Occipital lobe (tissue), 1 donor: ENCODE measurements at regions not wholly inside any gene's neighbourhood (a gene's known extent, or its start where the extent isn't known, plus 50 kb on each side); places are given as distances from the start of the nearest gene placed in this dataset.

Experiments used
- DNase-seq: peaks from one replicate; lab custom pipeline; 2025; lab: John Stamatoyannopoulos, UW

- no peak for DNase-seq
Measured at GRCh38 chr1:187629075-187629474, 800.3 kb downstream of the PLA2G4A start.

- no peak for DNase-seq
Measured at GRCh38 chr1:187630653-187631380, 802.1 kb downstream of the PLA2G4A start.

DNA sequence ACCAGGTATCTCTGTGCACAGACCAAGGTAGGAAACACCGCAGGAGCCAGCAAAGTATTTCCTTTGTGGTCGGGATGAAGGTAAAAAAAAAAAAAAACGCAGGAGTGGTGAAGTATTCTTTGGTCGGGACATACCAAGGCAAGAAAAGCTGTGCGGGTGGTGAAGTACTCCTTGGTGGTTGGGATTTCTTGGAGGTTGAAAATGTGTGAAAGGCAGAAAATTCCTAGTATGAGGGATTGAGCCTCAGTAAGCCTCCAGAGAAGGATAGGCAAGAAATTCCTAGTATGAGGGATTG is 802.6 kb downstream of the PLA2G4A start:
- DNase-seq: no peak

DNA sequence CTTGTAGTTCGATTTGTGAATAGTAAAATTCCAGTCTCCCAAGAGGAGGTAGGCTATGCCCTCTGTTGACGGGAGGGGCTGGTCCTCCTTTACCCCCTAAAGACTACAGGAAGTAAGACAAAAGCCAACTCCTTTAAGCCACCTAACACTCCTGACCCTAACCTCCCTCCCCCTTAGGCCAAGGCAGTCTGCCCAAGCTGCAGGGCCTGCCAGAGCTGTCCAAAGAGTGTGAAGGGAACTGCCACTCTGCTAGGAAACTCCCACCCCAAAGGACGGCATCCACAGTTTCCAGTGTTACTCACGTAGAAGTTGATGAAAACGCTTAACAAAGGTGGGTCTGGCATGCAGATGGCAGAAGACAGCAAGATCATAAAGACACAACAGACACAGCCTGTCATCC is 803.2 kb downstream of the PLA2G4A start:
- no peak for DNase-seq

- no peak for DNase-seq
Measured at GRCh38 chr1:187634940-187635339, 806.2 kb downstream of the PLA2G4A start.

DNA sequence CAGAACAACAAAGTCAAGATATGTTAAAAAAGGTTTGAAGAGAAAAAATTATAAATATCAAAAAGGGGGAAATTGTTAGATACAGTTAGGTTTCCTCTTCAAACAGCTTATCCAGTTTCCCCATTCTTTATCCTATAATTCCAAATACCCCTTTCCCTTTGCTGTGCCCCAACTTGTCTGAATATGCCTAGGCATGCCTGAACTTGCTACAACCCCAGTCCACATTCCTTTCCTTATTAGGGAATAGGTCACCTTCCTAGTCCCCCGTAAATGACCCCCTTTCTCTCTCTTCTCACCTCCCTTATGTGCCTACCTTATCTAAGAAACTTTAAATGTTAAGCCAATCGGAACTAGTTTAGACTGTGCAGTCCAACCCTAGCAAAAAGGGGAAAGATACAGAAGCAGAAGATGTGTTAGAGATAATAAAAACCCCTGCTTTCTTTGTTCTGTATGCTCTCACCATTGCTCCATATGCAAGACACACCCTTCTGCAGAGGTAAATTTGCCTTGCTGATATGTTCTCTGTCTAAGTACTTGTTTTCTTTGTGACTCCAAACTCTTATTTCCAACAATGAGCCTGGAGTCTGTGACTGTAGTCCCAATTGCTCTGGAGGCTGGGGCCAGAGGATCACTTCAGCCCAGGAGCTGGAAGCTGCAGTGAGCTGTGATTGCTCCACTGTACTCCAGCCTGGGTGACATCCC is 810.1 kb downstream of the PLA2G4A start:
- DNase-seq: no peak

DNA sequence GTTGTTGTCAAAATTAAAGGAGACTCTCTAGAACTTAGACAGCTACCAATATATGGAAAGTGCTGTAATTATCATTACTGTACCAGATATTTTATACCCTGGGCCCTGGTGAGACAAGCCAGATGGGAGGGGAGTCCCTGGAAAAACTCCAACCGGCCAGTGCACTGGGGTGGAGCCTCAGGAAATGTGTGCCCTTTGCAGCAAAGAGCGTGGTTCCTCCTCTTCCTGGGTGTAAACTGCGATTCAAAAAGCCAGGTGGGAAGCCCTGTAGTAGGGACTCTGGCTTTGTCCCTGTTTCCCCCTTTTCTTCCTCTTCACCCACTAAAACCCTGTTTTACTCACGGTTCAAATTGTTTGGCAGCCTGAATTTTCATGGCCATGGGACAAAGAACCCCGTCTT is 812.3 kb downstream of the PLA2G4A start:
- DNase-seq: no peak

DNA sequence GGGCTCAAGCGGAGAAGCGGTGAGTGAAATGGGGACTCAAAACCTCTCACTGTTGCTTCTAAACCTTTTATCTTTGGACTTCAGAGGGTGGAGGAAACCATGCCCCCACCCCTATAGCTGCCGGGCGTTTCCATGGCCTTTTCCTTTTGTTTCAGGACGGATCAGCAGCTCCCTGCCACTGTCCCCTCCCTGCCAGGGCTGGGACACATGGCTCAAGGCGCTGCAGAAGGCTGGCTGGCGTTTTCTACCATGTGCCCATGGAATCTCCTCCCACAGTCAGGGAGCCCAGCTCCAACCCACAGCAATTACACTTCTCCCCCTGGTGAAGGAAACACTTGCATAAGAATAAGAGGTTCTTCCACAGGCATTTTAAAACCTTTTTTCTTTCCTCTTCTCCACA is 812.7 kb downstream of the PLA2G4A start:
- no peak for DNase-seq

GRCh38 chr1:187641907-187642306 is 813.2 kb downstream of the PLA2G4A start:
- DNase-seq: no peak

DNA sequence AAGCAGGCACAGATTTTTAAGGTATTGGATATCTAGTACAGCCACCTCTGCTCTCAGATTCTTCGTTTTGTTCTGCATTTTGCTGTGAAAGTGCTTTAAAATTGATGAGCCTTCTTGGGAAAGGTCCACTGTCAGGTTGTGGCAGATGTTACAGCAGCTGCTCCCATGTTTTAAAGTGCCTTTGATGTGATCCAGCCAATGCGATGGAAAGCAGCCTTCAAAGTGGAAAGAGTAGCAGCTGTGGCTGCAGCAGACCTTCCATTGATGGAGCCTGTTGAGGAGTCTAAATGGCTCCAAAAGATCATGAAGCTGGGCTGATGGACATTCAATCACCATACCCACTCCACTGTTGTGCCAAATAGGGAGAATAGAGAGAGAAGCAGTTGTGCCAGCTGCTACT is 816.9 kb downstream of the PLA2G4A start:
- DNase-seq: no peak

DNA sequence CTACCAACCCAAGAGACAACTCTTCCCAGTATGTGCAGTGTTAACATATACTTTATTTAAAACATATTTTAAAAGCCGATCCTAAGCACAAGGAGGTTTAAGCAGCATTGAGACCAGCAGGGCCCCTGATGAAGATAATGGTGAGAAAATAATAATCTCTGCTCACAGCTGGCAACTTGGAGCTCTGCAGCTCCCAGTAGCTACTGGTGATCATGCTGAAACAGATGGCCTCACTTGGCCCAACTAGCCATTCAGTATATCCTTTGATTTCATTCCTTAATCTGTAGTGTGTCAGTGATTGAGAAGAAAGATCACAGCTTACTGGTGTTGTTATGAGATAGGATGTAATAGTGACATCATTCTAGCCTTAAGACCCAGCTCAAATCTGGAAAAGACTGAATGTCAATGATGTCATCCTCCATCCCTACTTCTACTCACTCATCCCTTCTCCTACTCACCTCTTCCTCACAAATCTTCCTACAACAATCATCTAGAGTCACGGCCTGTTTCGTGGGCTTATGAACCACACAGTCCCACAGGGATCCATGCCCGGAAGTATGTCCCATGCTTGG is 817.9 kb downstream of the PLA2G4A start:
- DNase-seq: no peak

DNA sequence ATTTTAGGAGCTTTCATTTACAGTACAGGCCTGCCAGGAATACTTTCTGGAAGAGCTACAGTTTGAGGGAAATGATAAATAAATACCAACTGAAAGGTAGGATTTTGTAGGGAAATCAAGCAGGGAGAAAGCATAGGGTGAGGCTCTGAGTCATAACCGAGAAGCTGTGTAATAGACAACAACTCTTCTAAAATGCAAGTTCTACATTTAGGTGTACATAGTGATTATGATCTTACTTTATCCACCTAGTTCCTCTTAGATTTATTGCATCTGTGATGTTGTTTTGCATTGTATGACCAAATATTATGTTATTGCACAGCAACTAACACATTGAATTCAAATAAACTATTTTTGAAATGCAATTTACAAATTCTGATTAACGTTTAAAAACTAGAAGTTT is 819.3 kb downstream of the PLA2G4A start:
- no peak for DNase-seq

DNA sequence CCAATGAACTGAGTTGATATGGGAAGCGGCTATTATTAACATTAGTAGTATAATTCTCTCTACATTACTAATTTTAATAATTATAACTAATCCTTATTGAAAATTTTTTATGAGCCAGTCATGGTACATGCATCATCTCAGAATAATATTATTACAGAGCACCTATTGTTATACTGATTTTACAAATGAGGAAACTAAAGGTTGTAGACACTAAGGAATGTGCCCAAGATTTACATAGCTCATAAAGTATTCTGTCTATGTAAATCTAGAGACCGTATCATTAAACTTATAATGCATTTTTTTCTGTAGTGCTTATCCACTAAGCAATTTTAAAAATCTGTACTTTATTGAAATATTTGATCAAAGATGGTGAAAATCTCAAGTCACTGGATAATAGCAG is 825.9 kb downstream of the PLA2G4A start:
- no peak for DNase-seq

DNA sequence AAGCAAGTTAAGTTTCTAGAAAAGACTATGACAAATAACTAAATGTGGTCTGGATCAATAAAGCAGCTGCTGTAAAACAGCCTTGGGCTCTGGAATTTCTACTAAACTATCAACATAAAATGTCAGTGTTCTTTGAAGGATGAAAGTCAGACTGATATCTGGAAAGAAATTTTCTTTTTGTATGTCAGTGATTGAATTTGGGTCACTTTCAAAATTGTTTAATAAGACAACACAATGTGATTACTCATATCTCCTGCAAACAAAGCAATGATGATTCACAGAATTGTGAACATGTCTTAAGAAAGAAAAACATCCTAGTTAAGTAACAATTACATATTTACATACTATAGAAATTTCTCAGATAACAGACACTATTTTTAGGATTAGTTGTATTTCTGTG is 826.4 kb downstream of the PLA2G4A start:
- no peak for DNase-seq

DNA sequence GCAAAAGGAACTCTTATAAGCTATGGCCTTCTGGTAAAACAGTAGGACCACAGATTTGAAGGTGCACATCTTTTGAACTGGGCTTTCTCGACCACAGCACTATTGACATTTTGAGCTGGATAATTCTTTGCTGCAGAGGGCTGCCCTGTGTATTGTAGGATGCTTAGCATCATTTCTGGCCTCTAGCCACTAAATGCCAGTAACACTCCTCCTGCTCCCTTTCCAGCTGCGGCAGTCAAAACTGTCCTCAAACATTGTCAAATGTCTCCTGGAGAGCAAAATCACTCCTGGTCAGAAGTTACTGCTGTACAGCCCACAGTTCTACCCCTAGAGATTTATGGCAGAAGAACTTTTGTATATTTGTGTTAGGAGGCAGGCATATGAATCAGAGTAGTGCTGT is 836.7 kb downstream of the PLA2G4A start:
- no peak for DNase-seq

GRCh38 chr1:187680823-187681222 is 852.1 kb downstream of the PLA2G4A start:
- DNase-seq: no peak

DNA sequence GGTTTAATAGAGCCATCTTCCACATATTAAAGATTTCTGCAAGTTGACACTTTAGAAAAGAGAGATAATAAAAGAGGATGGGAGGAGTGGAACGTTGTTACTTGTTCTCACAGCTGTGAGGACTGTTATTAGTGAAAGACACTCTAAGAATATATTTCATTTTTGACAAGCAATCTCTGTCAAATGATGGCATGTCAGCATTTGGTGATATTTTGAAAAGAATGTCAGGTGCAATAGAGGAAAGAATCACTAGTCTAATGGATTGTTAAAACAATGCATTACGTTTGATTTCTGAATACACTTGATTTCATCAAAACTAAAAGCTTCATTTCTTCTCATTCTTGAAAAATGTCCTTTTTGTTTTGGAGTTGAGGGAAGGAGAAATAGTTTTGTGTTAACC is 853.4 kb downstream of the PLA2G4A start:
- no peak for DNase-seq

- no peak for DNase-seq
Measured at GRCh38 chr1:187685333-187685732, 856.6 kb downstream of the PLA2G4A start.

DNA sequence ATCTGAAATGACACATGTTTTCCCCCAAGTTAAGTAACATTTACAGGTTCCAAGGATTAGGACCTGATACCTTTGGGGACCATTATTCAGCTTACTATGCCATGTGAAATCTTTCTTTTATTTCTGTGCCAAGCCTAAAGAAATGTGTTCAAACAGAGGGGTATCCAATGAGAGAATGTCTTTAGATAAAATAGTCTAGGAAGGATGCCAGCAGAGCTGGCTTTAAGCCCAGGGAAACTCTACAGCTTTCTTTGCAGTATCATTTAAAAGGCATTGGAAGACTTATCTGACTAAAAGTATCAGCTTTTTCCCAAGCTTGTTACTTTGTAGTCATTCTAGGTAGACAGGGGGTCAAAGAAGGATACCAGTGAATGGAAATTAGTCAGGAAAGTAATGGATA is 860.4 kb downstream of the PLA2G4A start:
- DNase-seq: no peak

GRCh38 chr1:187691439-187691838 is 862.7 kb downstream of the PLA2G4A start:
- no peak for DNase-seq

- no peak for DNase-seq
Measured at GRCh38 chr1:187692799-187693198, 864.0 kb downstream of the PLA2G4A start.

DNA sequence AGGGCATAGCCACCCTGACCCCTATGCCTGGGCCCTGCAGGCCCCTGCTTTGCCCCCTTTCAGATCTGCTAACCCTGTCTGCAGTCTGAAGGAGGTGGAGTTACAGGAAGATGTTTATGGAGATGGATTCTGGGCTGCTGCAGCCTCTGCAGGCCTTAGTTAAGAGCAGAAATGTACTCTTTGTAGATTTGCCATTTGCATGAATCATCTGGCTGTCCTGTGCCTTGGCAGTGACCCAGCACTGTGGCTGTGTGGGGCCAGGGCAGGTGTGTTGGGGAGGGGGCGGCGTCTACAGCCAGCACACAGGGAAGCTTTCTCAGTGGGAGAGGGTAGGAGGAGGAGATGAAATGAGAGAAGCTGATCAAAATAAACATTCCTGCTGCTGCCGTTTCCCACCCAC is 867.3 kb downstream of the PLA2G4A start:
- no peak for DNase-seq
